Epidermal melanocyte (primary cell): ENCODE measurements at regions not wholly inside any gene's neighbourhood (a gene's known extent, or its start where the extent isn't known, plus 50 kb on each side); places are given as distances from the start of the nearest gene placed in this dataset.
"Not testable (repeated sequence)": the region's sequence is repeated elsewhere in the genome, so short reads cannot be mapped to it uniquely, and the experiment has no call there.

Experiments used
- DNase-seq: peaks from one replicate; pipeline ENCODE4 v3.0.0; 2011; ENCODE audit warnings: low spot score; ENCODE audit not compliant: insufficient read length

GRCh38 chr20:22844959-22845358 lies 190.2 kb upstream of the SSTR4 start:
- no peak for DNase-seq

- no peak for DNase-seq
Observed at GRCh38 chr20:22846863-22847262, 188.2 kb upstream of the SSTR4 start.

DNA sequence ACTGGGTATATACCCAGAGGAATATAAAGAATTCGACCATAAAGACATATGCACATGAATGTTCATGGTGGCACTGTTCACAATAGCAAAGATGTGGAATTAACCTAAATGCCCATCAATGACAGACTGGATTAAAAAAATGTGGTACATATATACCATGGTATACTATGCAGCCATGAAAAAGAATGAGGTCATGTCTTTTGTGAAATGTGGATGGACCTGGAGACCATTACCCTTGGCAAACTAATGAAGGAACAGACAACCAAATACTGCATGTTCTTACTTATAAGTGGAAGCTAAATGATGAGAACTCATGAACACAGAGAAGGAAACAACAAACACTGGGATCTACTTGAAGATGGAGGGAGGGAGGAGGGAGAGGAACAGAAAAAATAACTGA lies 186.7 kb upstream of the SSTR4 start:
- no peak for DNase-seq

DNA sequence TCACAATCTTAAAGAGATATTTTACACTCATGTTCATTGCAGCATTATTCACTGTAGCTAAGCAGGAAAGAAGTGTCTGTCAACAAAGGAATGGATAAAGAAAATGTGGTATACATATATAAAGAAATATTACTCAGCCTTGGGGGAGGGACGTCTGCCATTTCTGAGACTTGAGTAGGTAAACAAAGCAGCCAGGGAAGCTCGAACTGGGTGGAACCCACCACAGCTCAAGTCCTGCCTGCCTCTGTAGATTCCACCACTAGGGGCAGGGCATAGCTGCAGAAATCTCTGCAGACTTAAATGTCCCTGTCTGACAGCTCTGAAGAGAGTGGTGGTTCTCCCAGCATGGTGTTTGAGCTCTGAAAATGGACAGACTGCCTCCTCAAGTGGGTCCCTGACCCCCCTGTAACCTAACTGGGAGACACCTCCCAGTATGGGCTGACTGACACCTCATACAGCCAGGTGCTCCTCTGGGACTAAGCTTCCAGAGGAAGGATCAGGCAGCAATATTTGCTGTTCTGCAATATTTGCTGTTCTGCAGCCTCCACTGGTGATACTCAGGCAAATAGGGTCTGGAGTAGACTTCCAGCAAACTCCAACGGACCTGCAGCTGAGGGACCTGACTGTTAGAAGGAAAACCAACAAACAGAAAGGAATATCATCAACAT lies 183.3 kb upstream of the SSTR4 start:
- DNase-seq, result not testable (repeated sequence)

- peak; percentile 33 for DNase-seq
Observed at GRCh38 chr20:22861231-22861980, 173.7 kb upstream of the SSTR4 start.

- no peak for DNase-seq
Observed at GRCh38 chr20:22861990-22862389, 173.1 kb upstream of the SSTR4 start.

DNA sequence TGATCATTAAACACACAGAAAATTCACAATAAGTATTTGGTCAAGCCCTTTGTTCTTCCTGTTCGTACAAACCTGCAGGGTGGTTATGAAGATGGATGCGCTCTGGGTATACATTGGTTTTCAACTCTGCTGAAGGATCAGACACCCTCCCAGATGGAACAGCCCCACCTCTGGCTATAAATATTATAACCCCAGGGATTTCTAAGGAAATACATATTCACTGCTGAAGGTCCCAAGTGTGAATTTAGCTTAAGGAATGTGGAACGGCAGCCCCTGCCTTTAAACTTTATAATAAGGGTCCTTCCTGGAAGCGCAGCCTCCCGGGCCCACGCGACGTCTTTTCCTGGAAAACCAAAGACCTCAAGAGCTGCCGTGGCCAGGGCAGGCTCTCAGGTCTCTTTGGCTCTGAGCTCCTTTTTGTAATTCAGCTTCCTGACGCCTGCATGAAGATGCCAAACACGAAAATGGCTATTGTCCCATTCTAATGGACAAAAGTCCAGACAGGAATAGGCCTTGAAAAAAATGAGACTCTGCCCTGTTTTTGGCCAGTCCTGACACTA lies 172.4 kb upstream of the SSTR4 start:
- no peak for DNase-seq

DNA sequence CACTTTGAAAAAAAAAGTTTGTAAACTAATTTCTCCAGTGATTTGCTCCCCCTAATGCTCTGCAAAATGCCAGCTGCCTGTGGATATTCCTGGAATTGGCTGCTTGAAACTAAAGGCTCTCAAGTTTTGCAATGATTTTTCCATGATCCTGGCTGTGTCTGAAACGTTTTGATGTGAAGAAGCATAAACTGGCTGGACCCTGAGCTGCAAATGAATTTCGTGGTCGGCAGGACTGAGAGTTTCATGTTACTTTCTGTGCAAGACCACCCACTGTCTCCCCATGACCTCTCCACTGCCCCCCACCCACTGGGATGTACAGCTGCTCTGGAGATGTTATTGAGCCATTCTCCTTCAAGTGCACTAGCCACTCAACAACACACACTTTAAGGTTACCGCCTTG lies 171.3 kb upstream of the SSTR4 start:
- no peak for DNase-seq

DNA sequence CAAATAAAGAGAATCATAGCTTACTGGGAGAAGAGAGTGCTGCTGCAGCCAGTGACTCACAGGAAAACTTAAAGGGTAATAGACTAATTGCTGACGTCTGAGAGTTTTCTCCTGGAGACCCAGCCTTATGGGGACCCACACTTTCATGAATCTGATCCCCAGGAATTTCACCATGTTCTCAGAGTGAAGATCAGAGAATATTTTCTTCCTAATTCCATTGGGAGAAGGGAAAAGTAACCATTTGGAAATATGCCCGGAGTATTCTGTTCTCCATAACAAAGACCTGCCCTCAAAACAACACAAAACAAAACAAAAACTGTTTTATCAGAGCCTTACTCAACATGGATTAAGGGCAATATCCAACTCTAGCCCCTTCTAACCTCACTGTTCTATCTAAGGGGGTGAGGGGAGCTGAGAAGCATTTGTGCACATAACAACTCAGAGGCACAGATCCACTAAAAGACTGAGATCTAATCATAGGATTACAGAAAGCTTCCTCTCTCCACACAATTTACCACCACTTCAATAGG lies 168.2 kb upstream of the SSTR4 start:
- DNase-seq, result no peak

DNA sequence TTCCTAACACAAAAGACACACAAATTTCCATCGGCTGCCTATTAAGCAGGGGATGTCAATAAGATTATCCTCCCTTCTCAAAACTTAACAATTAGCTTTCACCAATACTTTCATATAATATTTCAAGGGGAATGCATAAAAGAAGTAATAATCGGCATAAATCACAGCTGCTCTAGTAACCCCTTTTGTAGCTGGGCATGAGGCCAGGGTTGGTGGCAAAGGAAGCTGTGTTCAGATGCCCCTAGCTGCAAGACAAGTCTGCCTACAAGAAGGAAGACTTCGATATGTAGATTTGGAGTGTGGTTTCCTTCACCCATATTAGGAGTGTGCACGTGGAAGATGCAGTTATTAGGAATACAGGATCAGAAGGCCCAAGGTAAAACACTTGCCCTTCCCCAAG lies 156.9 kb upstream of the SSTR4 start:
- DNase-seq, result no peak

DNA sequence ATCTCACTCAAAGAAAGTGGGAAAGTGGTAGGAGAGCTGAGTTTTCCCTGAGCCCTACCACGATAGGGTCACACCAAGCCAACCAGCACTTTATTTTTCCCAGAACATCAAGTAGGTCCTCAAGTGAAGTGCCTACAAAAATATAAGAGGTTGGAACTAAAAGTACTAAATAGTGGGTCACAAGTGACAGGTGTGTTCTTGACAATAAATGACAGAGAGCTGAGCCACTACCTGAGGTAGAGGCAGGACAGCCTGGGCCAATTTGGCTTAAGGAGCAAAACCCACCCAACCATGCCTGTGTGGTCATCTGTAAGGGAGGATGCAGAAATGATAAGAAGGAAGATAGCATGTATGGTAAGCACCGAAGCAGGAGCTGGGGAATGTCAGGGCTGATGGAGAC lies 154.8 kb upstream of the SSTR4 start:
- no peak for DNase-seq

GRCh38 chr20:22887796-22888195 lies 147.3 kb upstream of the SSTR4 start:
- no peak for DNase-seq

GRCh38 chr20:22890594-22891300 lies 144.4 kb upstream of the SSTR4 start:
- DNase-seq, result no peak

DNA sequence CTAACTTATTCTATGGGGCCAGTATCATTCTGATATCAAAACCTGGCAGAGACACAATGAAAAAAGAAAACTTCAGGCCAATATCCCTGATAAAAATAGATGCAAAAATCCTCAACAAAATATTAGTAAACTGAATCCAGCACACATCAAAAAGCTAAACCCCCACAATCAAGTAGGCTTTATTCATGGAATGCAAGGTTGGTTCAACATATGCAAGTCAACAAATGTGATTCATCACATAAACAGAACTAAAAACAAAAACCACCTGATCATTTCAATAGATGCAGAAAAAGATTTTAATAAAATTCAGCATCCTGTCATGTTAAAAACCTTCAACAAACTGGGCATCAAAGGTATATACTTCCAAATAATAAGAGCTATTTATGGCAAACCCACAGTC lies 133.9 kb upstream of the SSTR4 start:
- no peak for DNase-seq

DNA sequence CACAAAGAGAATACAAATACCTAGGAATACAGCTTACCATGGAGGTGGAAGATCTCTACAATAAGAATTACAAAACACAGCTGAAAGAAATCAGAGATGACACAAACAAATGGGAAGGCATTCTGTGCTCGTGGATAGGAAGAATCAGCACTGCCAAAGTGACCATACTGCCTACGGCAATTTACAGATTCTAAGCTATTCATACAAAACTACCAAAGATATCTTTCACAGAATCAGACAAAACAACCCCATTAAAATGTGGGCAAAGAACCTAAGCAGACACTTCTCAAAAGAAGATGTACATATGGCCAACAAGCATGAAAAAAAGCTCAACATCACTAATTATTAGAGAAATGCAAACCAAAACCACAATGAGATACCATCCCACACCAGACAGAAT lies 133.2 kb upstream of the SSTR4 start:
- DNase-seq, result peak; percentile 24

- DNase-seq, result no peak
Observed at GRCh38 chr20:22904386-22904785, 130.7 kb upstream of the SSTR4 start.

GRCh38 chr20:22904905-22905304 lies 130.2 kb upstream of the SSTR4 start:
- no peak for DNase-seq

- DNase-seq, result no peak
Observed at GRCh38 chr20:22905658-22906057, 129.5 kb upstream of the SSTR4 start.

DNA sequence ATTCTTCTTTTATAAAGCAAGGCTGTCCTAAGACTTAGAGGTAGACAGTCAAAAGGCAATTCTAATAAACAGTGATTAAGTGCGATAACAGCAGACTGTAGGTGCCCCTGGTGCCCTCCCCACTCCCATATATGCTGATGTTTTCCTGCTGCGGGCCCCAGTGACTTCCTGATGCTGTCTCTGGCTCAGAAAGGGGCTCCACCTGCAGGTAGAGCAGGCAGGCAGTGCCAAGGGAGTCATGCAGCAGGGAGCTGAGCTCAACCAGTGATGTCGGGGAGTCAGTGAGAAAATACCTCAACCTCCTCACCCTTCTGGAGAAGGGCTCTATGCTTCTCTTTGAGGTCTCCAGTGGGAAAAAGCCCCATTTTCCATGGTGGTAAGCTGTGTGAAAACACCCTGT lies 126.7 kb upstream of the SSTR4 start:
- DNase-seq, result no peak

- DNase-seq, result no peak
Observed at GRCh38 chr20:22908944-22909343, 126.2 kb upstream of the SSTR4 start.

- no peak for DNase-seq
Observed at GRCh38 chr20:22909436-22909835, 125.7 kb upstream of the SSTR4 start.

DNA sequence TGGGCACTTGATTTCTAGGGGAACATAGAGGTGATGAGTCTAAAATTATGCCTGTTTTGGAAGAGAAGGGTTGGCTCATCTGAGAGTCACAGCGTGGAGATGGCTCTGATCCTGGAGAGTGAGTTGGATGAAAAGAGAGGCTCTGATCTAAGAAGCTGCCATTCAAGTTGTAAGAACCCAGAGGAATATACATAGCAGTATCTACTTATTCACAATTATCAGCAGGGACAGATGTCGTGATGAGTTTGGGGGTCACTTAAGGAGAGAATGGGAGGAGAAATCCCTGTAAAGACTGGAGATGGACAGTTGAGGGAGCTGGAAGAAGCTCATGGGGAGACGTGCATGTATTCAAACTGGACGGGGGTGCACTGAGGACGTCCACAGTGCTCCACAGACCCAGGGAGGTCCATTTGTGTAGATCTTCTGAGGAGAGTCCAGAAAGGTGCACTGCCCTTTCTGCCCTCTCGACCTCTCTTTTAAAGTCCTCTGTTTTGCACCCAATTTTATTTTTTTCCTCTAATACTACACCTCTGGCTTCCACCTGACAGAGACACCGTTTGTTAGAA lies 124.7 kb upstream of the SSTR4 start:
- no peak for DNase-seq
